ENCODE measurements at regions not wholly inside any gene's neighbourhood (a gene's known extent, or its start where the extent isn't known, plus 50 kb on each side); places are given as distances from the start of the nearest gene placed in this dataset.

DNA sequence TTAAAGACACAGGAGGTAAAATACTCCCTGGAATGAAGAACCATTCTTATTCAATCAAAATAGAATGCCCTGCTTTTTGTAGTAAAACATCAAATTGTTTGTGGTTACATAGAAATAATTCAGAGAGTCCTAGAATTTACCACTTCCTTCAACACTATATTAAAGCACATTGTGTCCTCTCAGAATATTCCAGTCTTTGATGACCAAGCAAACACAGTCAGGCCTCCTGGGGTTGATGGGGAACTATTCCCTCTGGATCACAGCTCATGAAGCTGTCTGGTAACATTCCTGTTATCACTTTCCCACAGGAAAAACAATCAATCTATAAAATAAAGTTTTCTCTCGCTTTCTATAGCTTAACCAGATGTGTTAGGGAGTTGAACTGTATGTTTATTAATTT, 389.3 kb downstream of the KCNA4 start:
- TF ChIP-seq POLR2A (IDR thresholded peaks at IDR 0.05), result no peak
- TF ChIP-seq, protein P1, sequence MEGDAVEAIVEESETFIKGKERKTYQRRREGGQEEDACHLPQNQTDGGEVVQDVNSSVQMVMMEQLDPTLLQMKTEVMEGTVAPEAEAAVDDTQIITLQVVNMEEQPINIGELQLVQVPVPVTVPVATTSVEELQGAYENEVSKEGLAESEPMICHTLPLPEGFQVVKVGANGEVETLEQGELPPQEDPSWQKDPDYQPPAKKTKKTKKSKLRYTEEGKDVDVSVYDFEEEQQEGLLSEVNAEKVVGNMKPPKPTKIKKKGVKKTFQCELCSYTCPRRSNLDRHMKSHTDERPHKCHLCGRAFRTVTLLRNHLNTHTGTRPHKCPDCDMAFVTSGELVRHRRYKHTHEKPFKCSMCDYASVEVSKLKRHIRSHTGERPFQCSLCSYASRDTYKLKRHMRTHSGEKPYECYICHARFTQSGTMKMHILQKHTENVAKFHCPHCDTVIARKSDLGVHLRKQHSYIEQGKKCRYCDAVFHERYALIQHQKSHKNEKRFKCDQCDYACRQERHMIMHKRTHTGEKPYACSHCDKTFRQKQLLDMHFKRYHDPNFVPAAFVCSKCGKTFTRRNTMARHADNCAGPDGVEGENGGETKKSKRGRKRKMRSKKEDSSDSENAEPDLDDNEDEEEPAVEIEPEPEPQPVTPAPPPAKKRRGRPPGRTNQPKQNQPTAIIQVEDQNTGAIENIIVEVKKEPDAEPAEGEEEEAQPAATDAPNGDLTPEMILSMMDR (IDR thresholded peaks at IDR 0.05), result no peak
